Progenitor cell of endocrine pancreas (in vitro differentiated cells): ENCODE measurements at regions not wholly inside any gene's neighbourhood (a gene's known extent, or its start where the extent isn't known, plus 50 kb on each side); places are given as distances from the start of the nearest gene placed in this dataset.

Source experiments
- DNase-seq: peaks from one replicate; pipeline ENCODE4 v3.0.0; 2021; ENCODE audit warnings: low spot score; ENCODE audit not compliant: unreplicated experiment
- H3K27ac Mint-ChIP-seq: 2 replicates; pipeline ENCODE4 v1.8.0; 2021; ENCODE audit warnings: mild to moderate bottlenecking, moderate library complexity, mixed read lengths
- H3K27me3 Mint-ChIP-seq: 2 replicates; pipeline ENCODE4 v1.8.0; 2021; ENCODE audit warnings: mixed read lengths
- H3K36me3 Mint-ChIP-seq: 2 replicates; pipeline ENCODE4 v1.8.0; 2022; ENCODE audit warnings: mixed read lengths; ENCODE audit not compliant: insufficient read depth
- H3K4me1 Mint-ChIP-seq: 2 replicates; pipeline ENCODE4 v1.8.0; 2021; ENCODE audit warnings: low read depth, mixed read lengths
- H3K4me3 Mint-ChIP-seq: 2 replicates; pipeline ENCODE4 v1.8.0; 2021; ENCODE audit warnings: low read depth, mild to moderate bottlenecking, moderate library complexity, mixed read lengths
- H3K9me3 Mint-ChIP-seq: 2 replicates; pipeline ENCODE4 v1.8.0; 2021; ENCODE audit warnings: low read depth, mixed read lengths
- CTCF ChIP-seq: fragments of 200-600 bp; sonication (generic); IDR thresholded peaks from one replicate; pipeline ENCODE4 v1.5.0; 2021; ENCODE audit warnings: antibody characterized with exemption, mild to moderate bottlenecking; ENCODE audit not compliant: unreplicated experiment

GRCh38 chr2:111697560-111697959 is 186.4 kb downstream of the ANAPC1 start:
- no peak overlapping the region for H3K4me3 Mint-ChIP-seq
- H3K36me3 Mint-ChIP-seq = no peaks in the 10 kb centered on the region
- H3K4me1 Mint-ChIP-seq = peaks cover 8% of the 10 kb centered on the region
- no peak for DNase-seq
- H3K27me3 Mint-ChIP-seq = no peaks in the 10 kb centered on the region
- TF ChIP-seq CTCF = no peak
- no peak overlapping the region for H3K27ac Mint-ChIP-seq
- H3K9me3 Mint-ChIP-seq = peaks cover 18% of the 10 kb centered on the region

GRCh38 chr2:111698089-111698488 is 185.9 kb downstream of the ANAPC1 start:
- H3K9me3 Mint-ChIP-seq = peaks cover 18% of the 10 kb centered on the region
- no peaks in the 10 kb centered on the region for H3K36me3 Mint-ChIP-seq
- H3K27me3 Mint-ChIP-seq = no peaks in the 10 kb centered on the region
- TF ChIP-seq CTCF = no peak
- no peak overlapping the region for H3K4me3 Mint-ChIP-seq
- no peak for DNase-seq
- no peak overlapping the region for H3K27ac Mint-ChIP-seq
- H3K4me1 Mint-ChIP-seq = peaks cover 8% of the 10 kb centered on the region

GRCh38 chr2:111698743-111699554 is 185.0 kb downstream of the ANAPC1 start:
- peak; percentile 17 for TF ChIP-seq CTCF
- Mint-ChIP-seq H3K4me1 (peaks cover 8% of the 10 kb centered on the region), H3K27ac (no peak overlapping the region), H3K4me3 (no peak overlapping the region), H3K9me3 (peaks cover 11% of the 10 kb centered on the region), H3K36me3 (no peaks in the 10 kb centered on the region), H3K27me3 (no peaks in the 10 kb centered on the region)
- no peak for DNase-seq

GRCh38 chr2:111701266-111701665 is 182.7 kb downstream of the ANAPC1 start:
- TF ChIP-seq CTCF = no peak
- H3K9me3 Mint-ChIP-seq = no peaks in the 10 kb centered on the region
- H3K4me3 Mint-ChIP-seq = no peak overlapping the region
- H3K27me3 Mint-ChIP-seq = no peaks in the 10 kb centered on the region
- H3K27ac Mint-ChIP-seq = no peak overlapping the region
- DNase-seq = no peak
- H3K36me3 Mint-ChIP-seq = no peaks in the 10 kb centered on the region
- peaks cover 9% of the 10 kb centered on the region for H3K4me1 Mint-ChIP-seq

- TF ChIP-seq CTCF = no peak
- no peaks in the 10 kb centered on the region for H3K36me3 Mint-ChIP-seq
- DNase-seq = no peak
- H3K4me3 Mint-ChIP-seq = no peak overlapping the region
- H3K4me1 Mint-ChIP-seq = peaks cover 9% of the 10 kb centered on the region
- no peaks in the 10 kb centered on the region for H3K9me3 Mint-ChIP-seq
- no peak overlapping the region for H3K27ac Mint-ChIP-seq
- H3K27me3 Mint-ChIP-seq = no peaks in the 10 kb centered on the region
Observed at GRCh38 chr2:111701798-111702118, 182.2 kb downstream of the ANAPC1 start.
